RWPE2 (cell line): ENCODE measurements at regions not wholly inside any gene's neighbourhood (a gene's known extent, or its start where the extent isn't known, plus 50 kb on each side); places are given as distances from the start of the nearest gene placed in this dataset.

Source experiments
- ATAC-seq: fragments of 200-7000 bp; cut with Tn5 transposase; 3 replicates; pipeline ENCODE4 v1.9.1; 2021; ENCODE audit warnings: low read depth
- DNase-seq: peaks from one replicate; pipeline ENCODE4 v3.0.0-alpha.2; 2020; ENCODE audit warnings: low spot score
- H3K27ac ChIP-seq: fragments of 450-650 bp; 2 replicates; pipeline ENCODE4 v1.5.1; 2017; ENCODE audit warnings: mild to moderate bottlenecking; ENCODE audit not compliant: poor library complexity, severe bottlenecking
- H3K27me3 ChIP-seq: fragments of 250-450 bp; sonication (Bioruptor Pico); 2 replicates; pipeline ENCODE4 v1.5.1; 2021; ENCODE audit warnings: mild to moderate bottlenecking, moderate library complexity; ENCODE audit not compliant: insufficient read depth, poor library complexity, severe bottlenecking
- H3K36me3 ChIP-seq: fragments of 250-450 bp; sonication (Bioruptor Pico); 2 replicates; pipeline ENCODE4 v1.5.1; 2020; ENCODE audit warnings: low read depth, mild to moderate bottlenecking, moderate library complexity
- H3K4me1 ChIP-seq: fragments of 250-450 bp; sonication (Bioruptor Pico); 2 replicates; pipeline ENCODE4 v1.5.1; 2021; ENCODE audit warnings: mild to moderate bottlenecking, moderate library complexity; ENCODE audit not compliant: insufficient read depth, poor library complexity, severe bottlenecking
- H3K4me3 ChIP-seq: fragments of 250-450 bp; sonication (Bioruptor Pico); 2 replicates; pipeline ENCODE4 v1.5.1; 2021; ENCODE audit warnings: mild to moderate bottlenecking, moderate library complexity; ENCODE audit not compliant: severe bottlenecking
- H3K9me3 ChIP-seq: fragments of 250-450 bp; sonication (Bioruptor Pico); 2 replicates; pipeline ENCODE4 v1.5.1; 2021; ENCODE audit warnings: mild to moderate bottlenecking, moderate library complexity; ENCODE audit not compliant: severe bottlenecking
- CTCF ChIP-seq: fragments of 450-650 bp; IDR thresholded peaks from one replicate; pipeline ENCODE4 v1.5.1; 2017; ENCODE audit warnings: mild to moderate bottlenecking, moderate library complexity; ENCODE audit not compliant: poor library complexity, severe bottlenecking

GRCh38 chr6:55997223-55997874, 122.0 kb upstream of the BMP5 start:
- TF ChIP-seq CTCF = no peak
- H3K27ac ChIP-seq = no peak overlapping the region
- H3K4me3 ChIP-seq = no peak overlapping the region
- ATAC-seq = no peak
- H3K4me1 ChIP-seq = no peaks in the 10 kb centered on the region
- H3K9me3 ChIP-seq = no peaks in the 10 kb centered on the region
- no peak for DNase-seq
- no peaks in the 10 kb centered on the region for H3K27me3 ChIP-seq
- no peaks in the 10 kb centered on the region for H3K36me3 ChIP-seq

DNA sequence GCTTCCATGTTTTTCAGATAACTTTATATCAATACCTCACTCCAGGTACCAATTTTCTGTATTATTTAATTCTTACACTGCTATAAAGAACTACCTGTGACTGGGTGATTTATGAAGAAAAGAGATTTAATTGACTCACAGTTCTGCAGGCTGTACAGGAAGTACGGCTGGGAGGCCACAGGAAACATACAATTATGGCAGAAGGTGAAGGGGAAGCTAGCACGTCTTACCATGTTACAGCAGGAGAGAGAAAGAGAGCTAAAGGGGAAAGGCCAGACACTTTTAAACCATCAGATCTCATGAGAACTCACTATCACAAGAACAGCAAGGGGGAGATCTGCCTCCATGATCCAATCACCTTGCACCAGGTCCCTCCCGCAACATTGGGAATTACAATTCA, 119.1 kb upstream of the BMP5 start:
- ATAC-seq (no peak), DNase-seq (no peak)
- Histone ChIP-seq H3K4me3 (no peak overlapping the region), H3K9me3 (no peaks in the 10 kb centered on the region), H3K27ac (no peak overlapping the region), H3K36me3 (no peaks in the 10 kb centered on the region), H3K27me3 (no peaks in the 10 kb centered on the region), H3K4me1 (no peaks in the 10 kb centered on the region)
- no peak for TF ChIP-seq CTCF

GRCh38 chr6:55993418-55993817, 118.0 kb upstream of the BMP5 start:
- Histone ChIP-seq H3K9me3 (no peaks in the 10 kb centered on the region), H3K27ac (no peak overlapping the region), H3K4me1 (no peaks in the 10 kb centered on the region), H3K36me3 (no peaks in the 10 kb centered on the region), H3K4me3 (no peak overlapping the region), H3K27me3 (no peaks in the 10 kb centered on the region)
- no peak for TF ChIP-seq CTCF
- DNase-seq (no peak), ATAC-seq (no peak)

- H3K4me1 ChIP-seq = no peaks in the 10 kb centered on the region
- no peak overlapping the region for H3K27ac ChIP-seq
- no peak for DNase-seq
- no peaks in the 10 kb centered on the region for H3K27me3 ChIP-seq
- ATAC-seq = no peak
- H3K36me3 ChIP-seq = no peaks in the 10 kb centered on the region
- H3K4me3 ChIP-seq = no peak overlapping the region
- H3K9me3 ChIP-seq = no peaks in the 10 kb centered on the region
- no peak for TF ChIP-seq CTCF
Observed at GRCh38 chr6:55992546-55992945, 117.2 kb upstream of the BMP5 start.

- Histone ChIP-seq H3K4me1 (no peaks in the 10 kb centered on the region), H3K9me3 (no peaks in the 10 kb centered on the region), H3K27me3 (no peaks in the 10 kb centered on the region), H3K36me3 (no peaks in the 10 kb centered on the region), H3K4me3 (no peak overlapping the region), H3K27ac (no peak overlapping the region)
- DNase-seq = no peak
- no peak for TF ChIP-seq CTCF
- ATAC-seq = no peak
Observed at GRCh38 chr6:55985309-55985708, 109.9 kb upstream of the BMP5 start.
